ENCODE measurements at regions not wholly inside any gene's neighbourhood (a gene's known extent, or its start where the extent isn't known, plus 50 kb on each side); places are given as distances from the start of the nearest gene placed in this dataset.

- DNase-seq (ENCODE audit: low read depth in 4 of 4, low spot score in 2 of 4) = no peak
These were observed 88.2 kb downstream of the TMA16 start for GRCh38 chr4:163582703-163583102.

- DNase-seq (ENCODE audit: low read depth in 4 of 4, low spot score in 2 of 4) = no peak
These were observed 93.4 kb downstream of the TMA16 start for GRCh38 chr4:163587867-163588266.

DNA sequence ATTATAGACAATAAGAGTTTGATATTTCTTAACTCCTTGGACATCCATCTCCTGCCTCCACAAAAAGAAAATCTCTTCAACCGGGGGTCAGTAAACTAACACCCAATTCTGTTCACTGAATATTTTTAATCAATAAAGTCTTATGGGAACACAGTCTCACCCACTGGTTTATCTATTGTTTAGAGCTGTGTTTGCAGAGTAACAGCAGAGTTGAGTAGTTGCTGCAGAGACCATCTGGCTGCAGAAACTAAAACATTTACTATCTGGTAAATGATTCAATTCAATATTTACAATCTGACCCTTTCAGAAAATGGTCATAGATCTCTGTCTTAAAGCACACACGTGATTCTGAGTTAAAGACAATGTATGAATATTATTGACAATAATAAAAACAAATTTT lies 94.0 kb downstream of the TMA16 start:
- no peak for DNase-seq (ENCODE audit: low read depth in 4 of 4, low spot score in 2 of 4)

DNA sequence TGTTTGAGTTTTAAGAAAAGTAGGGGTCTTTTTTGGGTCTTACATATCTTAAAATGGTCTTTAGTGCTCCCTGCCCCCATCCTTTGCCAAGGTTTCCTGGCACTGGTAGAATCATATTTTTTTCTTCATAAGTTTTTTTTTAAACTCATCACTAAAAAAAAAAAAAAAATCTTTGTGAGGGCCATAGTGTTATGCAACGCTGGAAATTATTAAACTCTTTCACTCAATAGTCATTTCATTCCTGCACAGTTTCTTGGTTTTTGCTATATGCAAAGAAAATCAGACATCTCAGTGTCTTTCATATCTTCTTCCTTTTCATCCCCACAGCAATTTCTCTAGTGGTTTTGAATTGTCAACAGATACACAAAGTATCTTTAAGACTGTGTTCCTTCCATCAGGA lies 95.6 kb downstream of the TMA16 start:
- no peak for DNase-seq (ENCODE audit: low read depth in 4 of 4, low spot score in 2 of 4)

- DNase-seq (ENCODE audit: low read depth in 4 of 4, low spot score in 2 of 4) = no peak
These were observed 96.3 kb downstream of the TMA16 start for GRCh38 chr4:163590619-163591264.

- DNase-seq (ENCODE audit: low read depth in 4 of 4, low spot score in 2 of 4) = no peak
These were observed 97.1 kb downstream of the TMA16 start for GRCh38 chr4:163591614-163592020.

GRCh38 chr4:163592212-163592611 lies 97.7 kb downstream of the TMA16 start:
- no peak for DNase-seq (ENCODE audit: low read depth in 4 of 4, low spot score in 2 of 4)

GRCh38 chr4:163595580-163595979 lies 101.1 kb downstream of the TMA16 start:
- no peak for DNase-seq (ENCODE audit: low read depth in 4 of 4, low spot score in 2 of 4)

- no peak for DNase-seq (ENCODE audit: low read depth in 4 of 4, low spot score in 2 of 4)
These were observed 103.5 kb downstream of the TMA16 start for GRCh38 chr4:163598028-163598427.

GRCh38 chr4:163598489-163598888 lies 104.0 kb downstream of the TMA16 start:
- no peak for DNase-seq (ENCODE audit: low read depth in 4 of 4, low spot score in 2 of 4)

DNA sequence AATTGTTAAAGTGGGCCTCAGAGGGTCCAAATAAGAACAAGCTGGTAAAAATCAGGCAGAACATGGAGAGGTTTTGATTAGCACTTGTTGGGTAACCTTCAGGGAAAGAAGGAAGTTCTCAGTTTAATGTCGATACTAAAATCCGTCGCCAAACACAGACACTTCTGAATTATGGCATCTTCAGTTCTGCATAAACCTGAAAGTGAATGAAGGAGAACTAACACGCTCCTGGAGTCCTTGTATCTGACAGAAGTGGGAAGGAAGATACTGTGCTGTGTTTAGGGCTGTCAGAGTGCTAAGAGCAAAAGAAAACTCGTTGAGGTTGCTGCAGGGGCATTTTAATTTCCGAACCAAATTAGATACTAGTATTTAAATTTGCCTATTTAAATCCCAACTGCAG lies 106.2 kb downstream of the TMA16 start:
- DNase-seq (ENCODE audit: low read depth in 4 of 4, low spot score in 2 of 4) = no peak

GRCh38 chr4:163603257-163603656 lies 108.8 kb downstream of the TMA16 start:
- DNase-seq (ENCODE audit: low read depth in 4 of 4, low spot score in 2 of 4) = no peak

DNA sequence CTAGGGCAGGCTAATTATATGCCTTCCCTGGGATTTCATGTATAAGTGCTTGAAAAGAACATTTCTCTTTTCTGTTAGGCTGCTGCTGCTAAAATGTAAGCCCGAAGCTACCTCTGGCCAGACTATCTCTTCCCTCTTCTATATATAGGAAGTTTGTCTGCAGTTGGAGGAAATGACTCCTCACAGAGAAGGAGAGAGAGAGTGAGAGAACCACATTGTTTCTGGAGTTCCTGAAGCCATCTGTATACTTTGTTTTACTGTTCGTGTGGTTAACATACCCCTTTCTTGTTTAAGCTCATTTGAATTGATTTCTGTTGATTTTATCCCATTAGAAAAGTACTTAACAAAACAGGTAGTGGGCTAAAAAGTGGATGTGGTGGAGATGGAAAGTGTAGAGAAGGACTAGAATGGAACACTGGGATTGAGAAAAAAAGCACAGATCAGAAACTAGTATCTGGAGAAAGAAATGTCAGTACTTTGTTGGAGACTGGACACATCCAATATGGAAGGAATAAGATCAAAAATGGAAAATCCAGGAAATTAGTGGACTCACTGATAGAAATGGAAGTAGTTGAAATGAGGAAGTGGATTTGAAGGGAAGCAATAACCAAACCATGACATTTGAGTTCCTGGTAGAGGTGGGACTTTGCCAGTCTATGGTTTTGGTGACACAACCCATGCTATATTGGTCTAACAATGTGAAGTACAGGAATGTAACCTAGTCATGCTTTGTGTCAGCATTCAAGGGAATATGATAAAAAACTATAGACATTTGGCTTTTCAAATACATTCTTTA lies 112.6 kb downstream of the TMA16 start:
- DNase-seq (ENCODE audit: low read depth in 4 of 4, low spot score in 2 of 4) = no peak

GRCh38 chr4:163609019-163609418 lies 114.5 kb downstream of the TMA16 start:
- no peak for DNase-seq (ENCODE audit: low read depth in 4 of 4, low spot score in 2 of 4)

DNA sequence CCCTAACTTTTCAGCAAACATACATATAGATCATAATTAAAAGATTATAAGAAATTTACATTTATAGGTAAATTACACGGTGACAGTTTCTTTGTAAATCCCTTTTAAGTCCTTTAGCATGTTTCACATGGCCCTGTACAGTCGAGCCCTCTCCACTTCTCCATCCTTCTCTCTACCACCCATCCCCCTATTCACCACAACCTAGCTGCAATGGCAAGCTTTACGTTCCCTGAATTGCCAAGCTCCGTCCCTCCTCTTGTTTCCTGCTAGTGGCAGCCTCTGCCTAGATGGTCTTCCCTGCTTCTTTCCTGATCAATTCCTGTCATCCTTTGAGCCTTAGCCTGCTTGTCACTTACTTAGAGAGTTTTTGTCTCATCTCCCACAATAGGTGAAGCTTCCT lies 116.2 kb downstream of the TMA16 start:
- DNase-seq (ENCODE audit: low read depth in 4 of 4, low spot score in 2 of 4) = no peak

- DNase-seq (ENCODE audit: low read depth in 4 of 4, low spot score in 2 of 4) = no peak
These were observed 116.7 kb downstream of the TMA16 start for GRCh38 chr4:163611182-163611581.

DNA sequence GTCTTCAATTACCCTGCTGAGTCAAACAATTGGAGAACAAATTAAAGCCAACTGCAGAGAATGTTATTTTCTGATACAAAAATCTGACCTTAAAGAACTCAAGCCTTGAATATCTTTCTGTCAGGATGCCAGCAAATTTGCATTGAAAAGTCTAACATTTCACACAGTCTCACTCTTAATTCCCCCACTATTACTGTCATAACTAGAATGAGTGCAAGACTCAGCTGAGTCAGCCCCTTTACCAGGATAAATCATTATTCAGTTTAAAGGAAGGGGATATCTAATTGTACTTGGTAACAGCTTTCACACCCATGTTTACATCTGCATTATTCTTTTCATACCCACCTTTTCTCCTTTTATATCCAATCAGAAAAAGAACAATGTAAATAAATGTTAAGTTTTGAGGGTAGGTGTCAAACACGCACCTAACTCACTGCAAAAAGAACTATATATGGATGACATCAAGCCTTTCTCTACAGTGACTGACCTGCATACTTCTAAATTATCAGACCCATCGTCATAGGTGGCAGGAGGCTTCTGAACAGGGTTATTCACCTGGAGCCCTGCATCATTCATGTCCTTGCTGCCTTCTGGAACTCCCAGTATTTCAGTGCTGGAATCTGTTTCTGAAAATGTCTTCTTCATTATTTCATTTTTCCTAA lies 117.4 kb downstream of the TMA16 start:
- DNase-seq (ENCODE audit: low read depth in 4 of 4, low spot score in 2 of 4) = no peak

GRCh38 chr4:163612762-163613161 lies 118.3 kb downstream of the TMA16 start:
- no peak for DNase-seq (ENCODE audit: low read depth in 4 of 4, low spot score in 2 of 4)

DNA sequence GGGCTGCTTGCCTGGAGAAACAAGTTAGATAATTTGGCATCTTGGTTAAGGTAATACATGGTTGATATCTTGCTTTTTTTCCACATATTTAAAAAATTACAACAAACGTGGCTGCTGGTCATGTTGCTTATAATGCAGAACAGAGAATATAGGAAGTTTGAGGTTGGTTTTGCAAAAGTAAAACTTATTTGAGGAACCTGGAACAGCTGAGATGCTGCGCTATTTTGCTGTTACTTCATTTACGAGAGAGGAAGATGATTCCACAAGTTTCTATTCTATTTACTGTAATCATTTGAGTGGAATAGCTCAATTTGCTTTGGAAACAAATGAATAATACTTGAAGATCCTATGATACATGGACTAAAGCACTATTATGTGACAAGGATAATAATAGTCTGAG lies 118.9 kb downstream of the TMA16 start:
- no peak for DNase-seq (ENCODE audit: low read depth in 4 of 4, low spot score in 2 of 4)

- no peak for DNase-seq (ENCODE audit: low read depth in 4 of 4, low spot score in 2 of 4)
These were observed 120.4 kb downstream of the TMA16 start for GRCh38 chr4:163614866-163615265.

GRCh38 chr4:163618845-163619244 lies 124.4 kb downstream of the TMA16 start:
- no peak for DNase-seq (ENCODE audit: low read depth in 4 of 4, low spot score in 2 of 4)

DNA sequence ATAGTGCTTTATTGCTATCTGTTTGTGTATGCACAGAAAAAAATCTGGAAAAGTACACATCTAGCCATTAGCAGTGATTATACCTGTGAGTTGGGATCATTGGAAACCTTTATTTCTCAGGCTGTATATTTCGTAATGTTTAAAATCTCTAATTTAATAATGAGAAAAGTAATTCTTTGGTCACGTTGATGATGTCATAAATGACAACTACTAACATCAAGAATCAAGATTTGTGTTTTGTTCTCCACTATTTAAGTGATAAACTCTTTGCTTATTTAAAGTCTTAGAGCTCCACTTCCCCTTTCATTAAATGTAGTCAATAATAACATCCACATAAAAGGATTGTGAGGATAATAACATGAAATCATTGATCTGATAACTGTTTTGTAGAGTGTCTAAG lies 126.2 kb downstream of the TMA16 start:
- no peak for DNase-seq (ENCODE audit: low read depth in 4 of 4, low spot score in 2 of 4)
